A673 (cell line): ENCODE measurements at regions not wholly inside any gene's neighbourhood (a gene's known extent, or its start where the extent isn't known, plus 50 kb on each side); places are given as distances from the start of the nearest gene placed in this dataset.

Experiments
- BruUV-seq: library from RNA; stranded (reverse); fragments of 400-500 nt; replicated peaks from 2 replicates; lab custom pipeline; 2021; lab: Mats Ljungman, UMichigan
- CTCF ChIA-PET: fragments of 300-600 bp; sonication (Branson Sonifier 250); formaldehyde crosslinking; loops from one replicate; lab custom pipeline; 2022; ENCODE audit warnings: antibody characterized with exemption; lab: Charles Lee
- POLR2A ChIA-PET: fragments of 300-600 bp; sonication (Branson Sonifier 250); formaldehyde crosslinking; loops from one replicate; lab custom pipeline; 2022; ENCODE audit warnings: antibody characterized with exemption; ENCODE audit not compliant: low non-redundant PET; lab: Charles Lee
- DNase-seq: peaks from one replicate; pipeline ENCODE4 v3.0.0-alpha.2; 2015; ENCODE audit warnings: low spot score
- H3K27ac ChIP-seq: fragments of 200-600 bp; sonication (generic); 2 replicates; pipeline ENCODE4 v1.5.1; 2016; ENCODE audit warnings: mixed run types, low read depth, mild to moderate bottlenecking, mixed read lengths, antibody characterized with exemption, low read length; ENCODE audit not compliant: poor library complexity, severe bottlenecking
- H3K27me3 ChIP-seq: fragments of 200-600 bp; sonication (generic); replicated peaks from 2 replicates; pipeline ENCODE4 v1.6.1; 2017; ENCODE audit warnings: mixed run types, low read depth, mild to moderate bottlenecking, mixed read lengths, antibody characterized with exemption, low read length; ENCODE audit not compliant: insufficient read depth, poor library complexity
- H3K36me3 ChIP-seq: fragments of 200-600 bp; sonication (generic); 2 replicates; pipeline ENCODE4 v1.6.1; 2016; ENCODE audit warnings: mixed run types, mild to moderate bottlenecking, mixed read lengths, antibody characterized with exemption, low read length; ENCODE audit not compliant: insufficient read depth, poor library complexity, severe bottlenecking
- H3K4me1 ChIP-seq: fragments of 200-600 bp; sonication (generic); 2 replicates; pipeline ENCODE4 v1.6.1; 2017; ENCODE audit warnings: mixed run types, mild to moderate bottlenecking, mixed read lengths, antibody characterized with exemption, low read length; ENCODE audit not compliant: insufficient read depth, poor library complexity, severe bottlenecking
- H3K4me3 ChIP-seq: fragments of 200-600 bp; sonication (generic); 2 replicates; pipeline ENCODE4 v1.5.1; 2016; ENCODE audit warnings: low read depth, mixed run types, mild to moderate bottlenecking, mixed read lengths, low read length; ENCODE audit not compliant: poor library complexity, severe bottlenecking
- H3K9me3 ChIP-seq: fragments of 200-600 bp; sonication (generic); 2 replicates; pipeline ENCODE4 v1.6.1; 2016; ENCODE audit warnings: mixed run types, low read depth, mild to moderate bottlenecking, mixed read lengths, antibody characterized with exemption, low read length; ENCODE audit not compliant: poor library complexity, severe bottlenecking
- EZH2 ChIP-seq: fragments of 200-600 bp; sonication (generic); IDR thresholded peaks from 2 replicates; pipeline ENCODE4 v1.6.1; 2017; ENCODE audit warnings: borderline replicate concordance, low read depth, mild to moderate bottlenecking, mixed read lengths, antibody characterized with exemption, low read length; ENCODE audit not compliant: poor library complexity, severe bottlenecking
- intact Hi-C: fragments of 100-400 bp; cut with micrococcal nuclease; formaldehyde crosslinking; loops from one replicate; pipeline ENCODE4 v1.10.0; 2022; ENCODE audit not compliant: unreplicated experiment
- TF ChIP-seq, protein P1 (sequence below): fragments of 300-800, 200-600 bp; sonication (generic); conservative IDR thresholded peaks from 2 replicates; pipeline ENCODE4 v1.5.1; 2017; ENCODE audit warnings: low read depth, mild to moderate bottlenecking, antibody characterized with exemption, low read length, moderate library complexity, mixed read lengths

DNA sequence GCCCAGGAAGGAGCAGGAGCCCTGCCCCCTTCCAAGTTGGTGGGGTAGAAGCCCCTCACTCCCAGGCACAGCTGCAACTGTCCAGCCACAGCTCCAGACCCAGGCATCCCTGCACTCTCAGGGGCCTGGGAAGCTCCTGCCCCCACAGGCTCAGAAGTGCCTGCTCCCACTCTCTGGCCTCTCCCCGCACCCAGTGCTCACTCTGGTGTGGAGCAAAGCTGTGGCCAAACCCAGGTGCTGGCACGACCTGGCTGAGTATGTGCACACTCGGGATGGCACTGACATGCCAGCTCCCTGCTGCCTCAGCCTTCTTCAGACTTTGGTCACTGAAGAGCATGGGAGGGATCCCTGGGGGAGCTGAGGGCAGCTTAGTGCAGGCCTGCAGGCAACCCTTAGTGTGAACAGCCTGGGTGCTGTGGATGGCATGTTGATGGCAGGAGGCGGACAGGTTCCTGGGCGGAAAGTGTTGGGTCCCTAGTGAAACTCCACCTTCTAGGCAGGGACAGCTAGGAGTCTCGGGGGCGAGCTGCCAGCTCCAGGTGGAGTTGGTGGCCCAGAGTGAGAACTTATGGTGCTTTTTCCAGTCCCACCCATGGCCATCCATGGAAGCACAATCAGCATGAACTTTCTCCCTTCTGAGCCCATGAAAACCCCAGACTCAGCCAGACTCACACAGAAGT, 489.2 kb upstream of the ROBO2 start:
- Histone ChIP-seq H3K4me1 (no peaks in the 10 kb centered on the region), H3K4me3 (no peak overlapping the region), H3K27me3 (no peaks in the 10 kb centered on the region), H3K36me3 (no peaks in the 10 kb centered on the region), H3K27ac (no peak overlapping the region), H3K9me3 (no peaks in the 10 kb centered on the region)
- ChIA-PET CTCF (no interaction called here), POLR2A (no interaction called here)
- intact Hi-C loops, result no loop called here
- DNase-seq, result no peak
- TF ChIP-seq, protein P1, sequence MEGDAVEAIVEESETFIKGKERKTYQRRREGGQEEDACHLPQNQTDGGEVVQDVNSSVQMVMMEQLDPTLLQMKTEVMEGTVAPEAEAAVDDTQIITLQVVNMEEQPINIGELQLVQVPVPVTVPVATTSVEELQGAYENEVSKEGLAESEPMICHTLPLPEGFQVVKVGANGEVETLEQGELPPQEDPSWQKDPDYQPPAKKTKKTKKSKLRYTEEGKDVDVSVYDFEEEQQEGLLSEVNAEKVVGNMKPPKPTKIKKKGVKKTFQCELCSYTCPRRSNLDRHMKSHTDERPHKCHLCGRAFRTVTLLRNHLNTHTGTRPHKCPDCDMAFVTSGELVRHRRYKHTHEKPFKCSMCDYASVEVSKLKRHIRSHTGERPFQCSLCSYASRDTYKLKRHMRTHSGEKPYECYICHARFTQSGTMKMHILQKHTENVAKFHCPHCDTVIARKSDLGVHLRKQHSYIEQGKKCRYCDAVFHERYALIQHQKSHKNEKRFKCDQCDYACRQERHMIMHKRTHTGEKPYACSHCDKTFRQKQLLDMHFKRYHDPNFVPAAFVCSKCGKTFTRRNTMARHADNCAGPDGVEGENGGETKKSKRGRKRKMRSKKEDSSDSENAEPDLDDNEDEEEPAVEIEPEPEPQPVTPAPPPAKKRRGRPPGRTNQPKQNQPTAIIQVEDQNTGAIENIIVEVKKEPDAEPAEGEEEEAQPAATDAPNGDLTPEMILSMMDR, result no peak
- no peak for TF ChIP-seq EZH2
- no TSS peak for BruUV-seq

GRCh38 chr3:76551739-76552138, 488.2 kb upstream of the ROBO2 start:
- no peak overlapping the region for H3K4me3 ChIP-seq

DNA sequence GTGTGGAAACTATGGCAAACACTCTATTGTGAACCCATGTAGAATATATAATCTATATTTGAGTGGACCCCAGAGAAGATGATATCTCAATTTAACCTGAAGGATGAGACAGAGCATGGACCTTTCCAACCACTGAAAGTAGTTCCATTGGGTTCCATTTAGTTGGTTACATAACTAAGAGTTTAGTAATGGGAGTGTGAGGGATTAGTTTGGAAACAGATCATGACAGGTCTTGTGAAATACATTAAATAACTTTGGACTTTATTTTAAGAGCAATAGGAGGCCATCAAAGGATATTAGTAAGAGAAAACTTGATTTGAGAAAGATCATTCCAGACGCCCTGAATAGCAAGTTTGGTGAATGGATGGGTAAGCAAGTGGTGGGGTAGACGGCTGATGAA, 487.2 kb upstream of the ROBO2 start:
- no peak overlapping the region for H3K4me3 ChIP-seq
- H3K9me3 ChIP-seq, result no peaks in the 10 kb centered on the region
- POLR2A ChIA-PET, result no interaction called here
- no peaks in the 10 kb centered on the region for H3K36me3 ChIP-seq
- H3K27ac ChIP-seq, result no peak overlapping the region
- TF ChIP-seq, protein P1, result no peak
- no peak for TF ChIP-seq EZH2
- no peak for DNase-seq
- H3K4me1 ChIP-seq, result no peaks in the 10 kb centered on the region
- CTCF ChIA-PET, result no interaction called here
- no TSS peak for BruUV-seq
- H3K27me3 ChIP-seq, result no peaks in the 10 kb centered on the region
- intact Hi-C loops, result no loop called here

More at GRCh38 chr3:76551739-76552138, 488.2 kb upstream of the ROBO2 start:
- TF ChIP-seq EZH2, result no peak
- TF ChIP-seq, protein P1, result no peak
- no TSS peak for BruUV-seq
- Histone ChIP-seq H3K27me3 (no peaks in the 10 kb centered on the region), H3K4me1 (no peaks in the 10 kb centered on the region), H3K9me3 (no peaks in the 10 kb centered on the region), H3K36me3 (no peaks in the 10 kb centered on the region), H3K27ac (no peak overlapping the region)
- intact Hi-C loops, result no loop called here
- POLR2A ChIA-PET, result no interaction called here
- CTCF ChIA-PET, result no interaction called here
- DNase-seq, result no peak
